ENCODE measurements at regions not wholly inside any gene's neighbourhood (a gene's known extent, or its start where the extent isn't known, plus 50 kb on each side); places are given as distances from the start of the nearest gene placed in this dataset.
"Not testable (repeated sequence)": the region's sequence is repeated elsewhere in the genome, so short reads cannot be mapped to it uniquely, and the experiment has no call there.

- no peak overlapping the region for H3K4me3 ChIP-seq (ENCODE audit: low read depth, low read length)
- TF ChIP-seq CTCF (IDR thresholded peaks at IDR 0.05; ENCODE audit: low read depth, low read length, missing control alignments): no peak
- in situ Hi-C loops (cut with HindIII; ENCODE audit: low sequenced_read_pairs): no loop called here
- no peak for DNase-seq (ENCODE audit: low read depth)
These were observed 79.4 kb downstream of the TBX3 start for GRCh38 chr12:114604606-114605005.

- DNase-seq (ENCODE audit: low read depth); H3K4me3 ChIP-seq (ENCODE audit: low read depth, low read length); in situ Hi-C loops (cut with HindIII; ENCODE audit: low sequenced_read_pairs): not testable (repeated sequence)
These were observed 83.4 kb downstream of the TBX3 start for GRCh38 chr12:114600584-114600983.

GRCh38 chr12:114598111-114598510, 85.9 kb downstream of the TBX3 start:
- in situ Hi-C loops (cut with HindIII; ENCODE audit: low sequenced_read_pairs): no loop called here
- no peak for TF ChIP-seq CTCF (IDR thresholded peaks at IDR 0.05; ENCODE audit: low read depth, low read length, missing control alignments)
- no peak overlapping the region for H3K4me3 ChIP-seq (ENCODE audit: low read depth, low read length)
- DNase-seq (ENCODE audit: low read depth): no peak

GRCh38 chr12:114592946-114593345, 91.0 kb downstream of the TBX3 start:
- in situ Hi-C loops (cut with HindIII; ENCODE audit: low sequenced_read_pairs): no loop called here
- no peak for DNase-seq (ENCODE audit: low read depth)
- no peak overlapping the region for H3K4me3 ChIP-seq (ENCODE audit: low read depth, low read length)
- TF ChIP-seq CTCF (IDR thresholded peaks at IDR 0.05; ENCODE audit: low read depth, low read length, missing control alignments): no peak

- TF ChIP-seq CTCF (IDR thresholded peaks at IDR 0.05; ENCODE audit: low read depth, low read length, missing control alignments): no peak
- DNase-seq (ENCODE audit: low read depth): no peak
- H3K4me3 ChIP-seq (ENCODE audit: low read depth, low read length): no peak overlapping the region
- in situ Hi-C loops (cut with HindIII; ENCODE audit: low sequenced_read_pairs): no loop called here
These were observed 95.9 kb downstream of the TBX3 start for GRCh38 chr12:114588061-114588460.

DNA sequence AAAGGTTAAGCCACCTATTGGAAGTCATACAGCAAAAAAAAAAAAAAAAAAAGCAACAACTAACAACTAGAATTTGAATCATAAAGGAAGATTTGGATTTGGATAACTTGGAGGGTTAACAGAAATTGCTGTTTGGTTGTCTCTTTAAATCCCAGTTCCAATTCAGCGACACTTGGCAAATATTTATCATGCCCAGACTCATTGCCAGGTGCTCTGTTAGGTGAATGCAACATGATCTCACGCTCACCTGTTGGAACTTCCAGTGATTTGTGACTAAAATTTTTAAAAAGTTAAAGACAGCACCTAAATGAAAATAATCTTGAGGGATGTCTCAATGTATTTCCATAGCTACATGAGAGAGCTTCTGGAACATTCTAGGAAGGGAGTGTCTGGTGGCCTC, 103.7 kb downstream of the TBX3 start:
- in situ Hi-C loops (cut with HindIII; ENCODE audit: low sequenced_read_pairs): no loop called here
- TF ChIP-seq CTCF (IDR thresholded peaks at IDR 0.05; ENCODE audit: low read depth, low read length, missing control alignments): no peak
- DNase-seq (ENCODE audit: low read depth): no peak
- H3K4me3 ChIP-seq (ENCODE audit: low read depth, low read length): no peak overlapping the region

- TF ChIP-seq CTCF (IDR thresholded peaks at IDR 0.05; ENCODE audit: low read depth, low read length, missing control alignments): no peak
- no peak for DNase-seq (ENCODE audit: low read depth)
- in situ Hi-C loops (cut with HindIII; ENCODE audit: low sequenced_read_pairs): no loop called here
- H3K4me3 ChIP-seq (ENCODE audit: low read depth, low read length): no peak overlapping the region
These were observed 104.6 kb downstream of the TBX3 start for GRCh38 chr12:114579389-114579788.
